ENCODE measurements at regions not wholly inside any gene's neighbourhood (a gene's known extent, or its start where the extent isn't known, plus 50 kb on each side); places are given as distances from the start of the nearest gene placed in this dataset.
A peak's percentile ranks its signal among the peaks of the same experiment; 100 is the strongest.

GRCh38 chr12:123085066-123085465 is 65.8 kb downstream of the PITPNM2 start:
- Histone ChIP-seq H2AFZ (no peak overlapping the region), H3K4me1 (ENCODE audit: insufficient read depth) (no peaks in the 10 kb centered on the region), H4K20me1 (replicated peaks; ENCODE audit: insufficient read depth) (no peaks in the 10 kb centered on the region), H3K27me3 (ENCODE audit: insufficient read depth) (no peaks in the 10 kb centered on the region), H3K4me2 (no peak overlapping the region), H3K36me3 (ENCODE audit: insufficient read depth) (no peaks in the 10 kb centered on the region), H3K9me2 (ENCODE audit: insufficient read depth) (no peaks in the 10 kb centered on the region), H3K27ac (ENCODE audit: low read depth) (no peak overlapping the region), H3K79me2 (replicated peaks; ENCODE audit: insufficient read depth) (no peaks in the 10 kb centered on the region), H3F3A (replicated peaks; ENCODE audit: low read depth) (no peaks in the 10 kb centered on the region), H3K4me3 (no peak overlapping the region)
- Mint-ChIP-seq H3K27me3 (ENCODE audit: insufficient read depth, low read depth, poor library complexity) (peaks cover 1% of the 10 kb centered on the region), H3K27ac (no peak overlapping the region), H3K4me3 (no peak overlapping the region), H3K36me3 (ENCODE audit: low read depth) (no peaks in the 10 kb centered on the region), H3K9me3 (no peaks in the 10 kb centered on the region), H3K4me1 (peaks cover 7% of the 10 kb centered on the region)
- DNase-seq (ENCODE audit: low spot score) = no peak
- ATAC-seq = no peak
- no peak for TF ChIP-seq ETS1 (IDR thresholded peaks at IDR 0.05)
- TF ChIP-seq ZNF331 (CRISPR knock-in tag; IDR thresholded peaks at IDR 0.05; ENCODE audit: low read depth) = no peak
- TF ChIP-seq CREB1 (CRISPR knock-in tag; IDR thresholded peaks at IDR 0.05; ENCODE audit: low read depth) = no peak
- no peak for TF ChIP-seq EZH2 (IDR thresholded peaks at IDR 0.05; ENCODE audit: low read depth, unreplicated experiment)

GRCh38 chr12:123083661-123084571 is 67.0 kb downstream of the PITPNM2 start:
- H3K4me3 Mint-ChIP-seq = no peak overlapping the region
- Histone ChIP-seq H3K27ac (ENCODE audit: low read depth) (no peak overlapping the region), H3K4me2 (no peak overlapping the region), H3K9me2 (ENCODE audit: insufficient read depth) (no peaks in the 10 kb centered on the region), H3F3A (replicated peaks; ENCODE audit: low read depth) (no peaks in the 10 kb centered on the region), H3K36me3 (ENCODE audit: insufficient read depth) (no peaks in the 10 kb centered on the region), H3K79me2 (replicated peaks; ENCODE audit: insufficient read depth) (no peaks in the 10 kb centered on the region), H3K4me3 (no peak overlapping the region), H3K4me1 (ENCODE audit: insufficient read depth) (no peaks in the 10 kb centered on the region), H4K20me1 (replicated peaks; ENCODE audit: insufficient read depth) (no peaks in the 10 kb centered on the region), H3K27me3 (ENCODE audit: insufficient read depth) (no peaks in the 10 kb centered on the region), H2AFZ (no peak overlapping the region)
- DNase-seq (ENCODE audit: low spot score) (no peak), ATAC-seq (peak; percentile 26)
- no peak for TF ChIP-seq EZH2 (IDR thresholded peaks at IDR 0.05; ENCODE audit: low read depth, unreplicated experiment)
- no peak for TF ChIP-seq JUNB (IDR thresholded peaks at IDR 0.05; ENCODE audit: unreplicated experiment)
- TF ChIP-seq CTCF (conservative IDR thresholded peaks at IDR 0.05; ENCODE audit: low read depth in 2 of 2) = no peak
- TF ChIP-seq ZNF114 (CRISPR knock-in tag; IDR thresholded peaks at IDR 0.05) = no peak
- H3K4me1 Mint-ChIP-seq = peaks cover 7% of the 10 kb centered on the region
- no peaks in the 10 kb centered on the region for H3K36me3 Mint-ChIP-seq (ENCODE audit: low read depth)
- H3K27ac Mint-ChIP-seq = no peak overlapping the region
- peaks cover 1% of the 10 kb centered on the region for H3K27me3 Mint-ChIP-seq (ENCODE audit: insufficient read depth, low read depth, poor library complexity)
- no peaks in the 10 kb centered on the region for H3K9me3 Mint-ChIP-seq
